Smooth muscle cell (in vitro differentiated cells): ENCODE measurements at regions not wholly inside any gene's neighbourhood (a gene's known extent, or its start where the extent isn't known, plus 50 kb on each side); places are given as distances from the start of the nearest gene placed in this dataset.

Source experiments
- DNase-seq: peaks from one replicate; lab custom pipeline; 2025; ENCODE audit not compliant: unreplicated experiment; lab: John Stamatoyannopoulos, UW
- H2AFZ ChIP-seq: fragments of 200-600 bp; sonication (generic); 2 replicates; pipeline ENCODE4 v1.6.0; 2016; ENCODE audit warnings: antibody characterized with exemption, low read depth, mild to moderate bottlenecking
- H3F3A ChIP-seq: fragments of 200-600 bp; sonication (generic); 2 replicates; pipeline ENCODE4 v1.6.0; 2017; ENCODE audit warnings: antibody characterized with exemption, low read depth
- H3K27ac ChIP-seq: fragments of 200-600 bp; sonication (generic); 2 replicates; pipeline ENCODE4 v1.5.1; 2016; ENCODE audit warnings: low read depth, mild to moderate bottlenecking
- H3K27me3 ChIP-seq: fragments of 200-600 bp; sonication (generic); 2 replicates; pipeline ENCODE4 v1.6.1; 2016; ENCODE audit warnings: low read depth, mild to moderate bottlenecking
- H3K36me3 ChIP-seq: fragments of 200-600 bp; sonication (generic); 2 replicates; pipeline ENCODE4 v1.5.1; 2016; ENCODE audit warnings: low read depth
- H3K4me1 ChIP-seq: fragments of 200-600 bp; sonication (generic); 2 replicates; pipeline ENCODE4 v1.5.1; 2016; ENCODE audit warnings: low read depth
- H3K4me2 ChIP-seq: fragments of 200-600 bp; sonication (generic); 2 replicates; pipeline ENCODE4 v1.6.0; 2016; ENCODE audit warnings: mild to moderate bottlenecking
- H3K4me3 ChIP-seq: fragments of 200-600 bp; sonication (generic); 2 replicates; pipeline ENCODE4 v1.5.1; 2016; ENCODE audit warnings: mild to moderate bottlenecking
- H3K79me2 ChIP-seq: fragments of 200-600 bp; sonication (generic); 2 replicates; pipeline ENCODE4 v1.6.0; 2016; ENCODE audit warnings: low read depth, mild to moderate bottlenecking
- H3K9ac ChIP-seq: fragments of 200-600 bp; sonication (generic); 2 replicates; pipeline ENCODE4 v1.6.0; 2016; ENCODE audit warnings: low read depth
- H3K9me3 ChIP-seq: fragments of 200-600 bp; sonication (generic); replicated peaks from 2 replicates; pipeline ENCODE4 v1.5.1; 2016; ENCODE audit warnings: low read depth
- H4K20me1 ChIP-seq: fragments of 200-600 bp; sonication (generic); 2 replicates; pipeline ENCODE4 v1.6.0; 2016; ENCODE audit warnings: low read depth
- WGBS: methylation state at CpG from one replicate; pipeline ENCODE4 v1.1.7; 2016; ENCODE audit warnings: low lambda C conversion rate; 5-methylcytosine and 5-hydroxymethylcytosine counted together
- TF ChIP-seq, protein P1 (sequence below): fragments of 200-600 bp; sonication (generic); IDR thresholded peaks from 2 replicates; pipeline ENCODE4 v1.5.1; 2017; ENCODE audit warnings: borderline replicate concordance, mild to moderate bottlenecking, antibody characterized with exemption; ENCODE audit not compliant: insufficient read depth, poor library complexity, severe bottlenecking

DNA sequence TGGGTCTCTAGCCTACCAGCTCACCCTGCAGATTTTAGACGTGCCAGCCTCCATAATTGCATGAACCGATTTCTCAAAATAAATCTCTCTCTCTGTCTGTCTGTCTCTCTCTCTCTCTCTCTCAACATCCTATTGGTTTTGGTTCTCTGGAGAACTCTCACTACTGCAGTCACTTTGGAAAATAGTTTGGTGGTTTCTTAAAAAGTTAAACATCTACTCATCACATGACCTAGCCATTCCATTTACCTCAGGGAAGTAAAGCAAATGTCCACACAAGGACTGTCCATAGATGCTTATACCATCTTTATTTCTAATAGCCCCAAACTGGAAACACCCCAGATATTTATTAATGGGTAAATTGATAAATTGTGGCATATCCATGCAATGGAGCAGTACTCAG, 119.5 kb downstream of the SNX19 start:
- Histone ChIP-seq H3K4me2 (no peak overlapping the region), H3K4me1 (no peaks in the 10 kb centered on the region), H3K27me3 (no peaks in the 10 kb centered on the region), H3K9ac (no peak overlapping the region), H3K4me3 (no peak overlapping the region), H3K36me3 (no peaks in the 10 kb centered on the region), H3K9me3 (no peaks in the 10 kb centered on the region), H3K27ac (no peak overlapping the region), H4K20me1 (no peaks in the 10 kb centered on the region), H2AFZ (no peak overlapping the region), H3K79me2 (no peaks in the 10 kb centered on the region), H3F3A (no peaks in the 10 kb centered on the region)
- DNase-seq = no peak
- TF ChIP-seq, protein P1, sequence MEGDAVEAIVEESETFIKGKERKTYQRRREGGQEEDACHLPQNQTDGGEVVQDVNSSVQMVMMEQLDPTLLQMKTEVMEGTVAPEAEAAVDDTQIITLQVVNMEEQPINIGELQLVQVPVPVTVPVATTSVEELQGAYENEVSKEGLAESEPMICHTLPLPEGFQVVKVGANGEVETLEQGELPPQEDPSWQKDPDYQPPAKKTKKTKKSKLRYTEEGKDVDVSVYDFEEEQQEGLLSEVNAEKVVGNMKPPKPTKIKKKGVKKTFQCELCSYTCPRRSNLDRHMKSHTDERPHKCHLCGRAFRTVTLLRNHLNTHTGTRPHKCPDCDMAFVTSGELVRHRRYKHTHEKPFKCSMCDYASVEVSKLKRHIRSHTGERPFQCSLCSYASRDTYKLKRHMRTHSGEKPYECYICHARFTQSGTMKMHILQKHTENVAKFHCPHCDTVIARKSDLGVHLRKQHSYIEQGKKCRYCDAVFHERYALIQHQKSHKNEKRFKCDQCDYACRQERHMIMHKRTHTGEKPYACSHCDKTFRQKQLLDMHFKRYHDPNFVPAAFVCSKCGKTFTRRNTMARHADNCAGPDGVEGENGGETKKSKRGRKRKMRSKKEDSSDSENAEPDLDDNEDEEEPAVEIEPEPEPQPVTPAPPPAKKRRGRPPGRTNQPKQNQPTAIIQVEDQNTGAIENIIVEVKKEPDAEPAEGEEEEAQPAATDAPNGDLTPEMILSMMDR = no peak
- WGBS = 97% methylated on average over 2 of the region's 2 CpGs

DNA sequence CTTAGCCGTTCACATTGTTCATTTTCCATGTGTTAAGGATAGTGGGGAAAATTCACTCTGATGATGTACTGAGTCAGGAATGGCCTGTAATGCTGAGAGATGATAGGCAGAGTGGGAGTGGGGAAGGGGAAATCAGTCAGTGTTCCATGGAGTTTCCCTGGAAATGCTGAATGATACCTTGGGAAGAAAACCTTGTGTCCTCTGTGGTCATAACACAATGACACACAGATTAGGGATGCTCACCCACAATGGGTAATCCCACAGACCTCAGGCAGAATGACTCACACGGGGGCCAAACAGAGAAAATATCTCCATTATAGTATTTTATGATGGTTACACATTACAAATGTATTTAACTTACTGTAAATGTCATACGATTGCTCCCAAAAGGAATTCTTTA, 118.0 kb downstream of the SNX19 start:
- H3K27ac ChIP-seq = peak overlapping the region; percentile 87
- no peaks in the 10 kb centered on the region for H4K20me1 ChIP-seq
- H3K4me1 ChIP-seq = peaks cover 5% of the 10 kb centered on the region
- 24% methylated on average over 3 of the region's 3 CpGs for WGBS
- H3K9me3 ChIP-seq = no peaks in the 10 kb centered on the region
- H3K4me2 ChIP-seq = peak overlapping the region; percentile 66
- H3K79me2 ChIP-seq = no peaks in the 10 kb centered on the region
- no peaks in the 10 kb centered on the region for H3K27me3 ChIP-seq
- H3K36me3 ChIP-seq = no peaks in the 10 kb centered on the region
- no peak overlapping the region for H3K9ac ChIP-seq
- H3K4me3 ChIP-seq = no peak overlapping the region
- DNase-seq = no peak
- TF ChIP-seq, protein P1 = no peak
- H3F3A ChIP-seq = no peaks in the 10 kb centered on the region
- H2AFZ ChIP-seq = no peak overlapping the region

DNA sequence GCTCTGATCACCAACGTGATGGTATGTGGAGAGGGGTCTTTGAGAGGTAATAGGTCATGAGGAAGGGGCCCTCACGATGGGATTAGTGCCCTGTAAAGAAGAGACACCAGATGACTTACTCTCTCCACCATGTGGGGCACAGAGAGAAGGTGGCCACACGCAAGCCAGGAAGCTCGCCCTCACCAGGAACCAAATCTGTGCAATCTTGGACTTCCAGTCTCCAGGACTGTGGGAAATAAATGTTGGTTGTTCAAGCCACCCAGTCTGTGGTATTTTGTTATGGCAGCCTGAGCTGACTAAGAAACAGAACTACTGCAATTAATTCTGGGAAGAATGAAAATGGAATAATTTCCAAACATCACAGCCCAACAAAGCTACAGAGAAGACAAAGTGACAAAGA, 117.5 kb downstream of the SNX19 start:
- Histone ChIP-seq H4K20me1 (no peaks in the 10 kb centered on the region), H3K4me1 (peaks cover 5% of the 10 kb centered on the region), H3K9ac (peak overlapping the region; percentile 54), H3K4me2 (peak overlapping the region; percentile 40), H3K4me3 (no peak overlapping the region), H3K79me2 (no peaks in the 10 kb centered on the region), H3K9me3 (no peaks in the 10 kb centered on the region), H3K27ac (peak overlapping the region; percentile 87), H3K27me3 (no peaks in the 10 kb centered on the region), H3F3A (no peaks in the 10 kb centered on the region), H2AFZ (no peak overlapping the region), H3K36me3 (no peaks in the 10 kb centered on the region)
- DNase-seq = no peak
- TF ChIP-seq, protein P1 = no peak
- WGBS = 85% methylated on average over 4 of the region's 4 CpGs

DNA sequence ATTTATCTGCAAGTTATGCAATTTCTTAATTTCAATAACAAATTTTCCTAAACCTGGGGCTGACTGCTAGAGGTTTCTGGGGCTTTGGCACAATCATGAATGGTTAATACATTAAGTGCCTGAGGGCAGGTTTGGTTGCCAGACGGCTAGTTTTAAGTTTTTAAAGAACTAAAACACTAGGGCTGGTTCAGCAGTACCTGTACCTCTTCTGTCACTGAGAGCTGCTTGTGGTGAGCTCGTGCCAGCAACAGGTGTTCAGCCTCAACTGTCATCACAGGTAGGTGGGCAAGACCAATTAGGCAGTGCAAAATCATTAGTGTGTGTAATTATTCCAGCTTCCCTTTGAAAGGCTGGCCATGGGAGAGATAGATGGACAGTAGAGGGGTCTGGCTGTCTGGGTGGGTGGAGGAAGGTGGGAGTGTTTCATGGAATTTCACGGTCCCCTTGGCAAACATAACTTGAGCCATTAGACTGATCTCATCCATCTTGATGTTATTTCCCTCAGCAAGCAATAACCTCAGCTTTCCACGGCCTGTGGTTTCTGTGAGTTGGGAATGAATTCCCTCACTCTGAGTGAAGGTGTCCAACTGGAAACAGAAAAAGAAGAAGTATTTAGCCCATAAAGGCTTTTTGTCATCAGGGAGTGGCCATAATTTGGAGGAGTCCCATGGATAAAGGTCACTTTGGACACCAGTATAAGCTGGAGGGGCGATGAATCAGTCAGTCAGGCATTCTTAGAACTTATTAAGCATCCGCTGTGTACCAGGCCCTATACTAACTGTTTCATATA, 114.8 kb downstream of the SNX19 start:
- H3K36me3 ChIP-seq = no peaks in the 10 kb centered on the region
- H3K4me1 ChIP-seq = peaks cover 5% of the 10 kb centered on the region
- H3K4me3 ChIP-seq = no peak overlapping the region
- H3K9me3 ChIP-seq = no peaks in the 10 kb centered on the region
- H3K4me2 ChIP-seq = peak overlapping the region; percentile 23
- H3K27ac ChIP-seq = no peak overlapping the region
- no peak for DNase-seq
- H3K79me2 ChIP-seq = no peaks in the 10 kb centered on the region
- H3K9ac ChIP-seq = no peak overlapping the region
- H4K20me1 ChIP-seq = no peaks in the 10 kb centered on the region
- no peaks in the 10 kb centered on the region for H3K27me3 ChIP-seq
- WGBS = 73% methylated on average over 6 of the region's 6 CpGs
- H2AFZ ChIP-seq = no peak overlapping the region
- no peaks in the 10 kb centered on the region for H3F3A ChIP-seq
- TF ChIP-seq, protein P1 = no peak
